GM21390 (cell line): ENCODE measurements at regions not wholly inside any gene's neighbourhood (a gene's known extent, or its start where the extent isn't known, plus 50 kb on each side); places are given as distances from the start of the nearest gene placed in this dataset.
"Not testable (repeated sequence)": the region's sequence is repeated elsewhere in the genome, so short reads cannot be mapped to it uniquely, and the experiment has no call there.

Experiments used
- ATAC-seq: cut with Tn5 transposase; IDR thresholded peaks from one replicate; pipeline ENCODE4 v1.9.1; 2021; ENCODE audit not compliant: unreplicated experiment

GRCh38 chr4:138632856-138633579 lies 382.6 kb upstream of the NOCT start:
- no peak for ATAC-seq

GRCh38 chr4:138630666-138631065 lies 384.9 kb upstream of the NOCT start:
- ATAC-seq = no peak

DNA sequence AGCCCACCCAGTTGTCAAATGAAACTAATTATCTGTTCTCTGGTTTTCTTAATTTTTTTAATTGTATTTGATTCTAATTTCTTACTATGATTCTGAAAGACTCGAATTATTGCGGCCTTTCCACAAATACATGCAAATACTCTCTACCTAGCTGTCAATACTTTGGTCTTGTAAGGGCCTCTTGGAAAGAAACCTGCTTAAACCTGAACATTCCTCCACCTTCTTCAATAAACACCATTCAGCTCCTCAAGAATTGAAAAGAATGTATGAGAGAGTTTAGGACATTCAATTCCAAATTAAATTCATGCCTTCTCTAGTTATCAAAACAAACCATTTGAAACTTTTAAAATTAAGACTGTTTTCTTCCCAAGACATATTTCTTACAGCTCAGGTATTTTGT lies 385.9 kb upstream of the NOCT start:
- ATAC-seq = no peak

DNA sequence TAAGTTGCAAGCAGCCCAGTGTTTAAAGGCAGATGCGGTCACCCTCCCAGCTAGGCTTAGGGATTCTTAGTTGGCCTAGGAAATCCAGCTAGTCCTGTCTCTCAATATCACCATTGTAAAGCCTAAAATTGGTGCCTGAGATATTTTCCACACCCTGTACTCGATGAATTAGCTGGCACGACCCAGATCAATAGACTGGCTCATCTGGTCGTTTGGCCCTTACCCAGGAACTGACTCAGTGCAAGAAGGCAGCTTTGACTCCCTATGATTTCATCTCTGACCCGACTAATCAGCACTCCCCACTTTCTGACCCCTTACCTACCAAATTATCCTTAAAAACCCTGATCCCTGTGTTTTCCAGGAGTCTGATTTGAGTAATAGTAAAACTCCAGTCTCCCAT lies 384.9 kb upstream of the SLC7A11 start:
- no peak for ATAC-seq

DNA sequence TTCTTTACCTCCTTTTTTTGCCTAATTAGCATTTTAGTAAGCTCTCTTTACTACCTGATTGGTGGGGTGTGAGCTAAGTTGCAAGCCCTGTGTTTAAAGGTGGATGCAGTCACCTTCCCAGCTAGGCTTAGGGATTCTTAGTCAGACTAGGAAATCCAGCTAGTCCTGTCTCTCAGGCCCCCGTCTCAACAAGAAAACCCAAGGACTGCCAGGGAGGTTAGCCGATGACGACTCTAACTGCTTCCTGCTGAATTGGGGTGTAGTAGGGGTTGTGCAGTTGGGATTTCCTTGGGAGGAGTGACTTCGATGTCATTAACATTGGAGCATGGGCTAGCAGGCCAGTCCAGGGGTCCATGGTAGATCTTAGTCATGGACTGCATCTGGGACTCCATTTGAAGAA lies 380.2 kb upstream of the SLC7A11 start:
- ATAC-seq = not testable (repeated sequence)

GRCh38 chr4:138616775-138617174 lies 374.6 kb upstream of the SLC7A11 start:
- no peak for ATAC-seq

DNA sequence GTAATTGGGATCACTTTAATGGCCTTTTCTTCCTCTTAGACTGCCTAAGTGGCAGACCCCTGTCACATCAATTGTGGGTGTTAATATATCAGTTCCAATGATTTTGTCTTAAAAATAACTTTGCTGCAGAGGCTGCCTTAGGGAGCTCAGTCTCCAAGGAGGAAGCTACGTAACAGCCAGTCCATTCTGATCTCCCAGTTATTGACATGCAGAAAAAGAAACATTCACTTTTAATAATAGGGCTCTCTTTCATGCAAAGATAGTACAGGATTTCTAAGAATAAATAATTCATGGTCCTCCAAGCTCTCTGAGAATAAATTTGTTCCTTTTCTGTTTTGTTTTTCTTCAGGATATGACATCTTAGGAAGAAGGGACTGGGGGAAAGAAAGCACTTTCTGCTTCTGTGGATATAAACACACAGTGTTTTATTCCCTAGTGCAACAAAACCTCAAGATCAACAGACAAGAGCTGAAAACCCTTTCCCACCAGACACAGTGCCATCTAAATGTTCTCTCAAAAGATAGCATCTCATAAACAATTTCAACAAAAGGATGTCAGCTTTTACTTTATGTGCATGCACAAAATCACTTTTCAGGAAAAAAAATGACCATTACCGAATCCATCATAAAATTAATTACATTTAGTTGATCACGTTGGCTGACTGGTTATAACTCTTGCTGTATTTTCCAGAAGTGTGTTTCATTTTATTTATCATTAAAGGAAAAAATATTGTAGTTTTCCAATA lies 372.4 kb upstream of the SLC7A11 start:
- ATAC-seq = no peak

DNA sequence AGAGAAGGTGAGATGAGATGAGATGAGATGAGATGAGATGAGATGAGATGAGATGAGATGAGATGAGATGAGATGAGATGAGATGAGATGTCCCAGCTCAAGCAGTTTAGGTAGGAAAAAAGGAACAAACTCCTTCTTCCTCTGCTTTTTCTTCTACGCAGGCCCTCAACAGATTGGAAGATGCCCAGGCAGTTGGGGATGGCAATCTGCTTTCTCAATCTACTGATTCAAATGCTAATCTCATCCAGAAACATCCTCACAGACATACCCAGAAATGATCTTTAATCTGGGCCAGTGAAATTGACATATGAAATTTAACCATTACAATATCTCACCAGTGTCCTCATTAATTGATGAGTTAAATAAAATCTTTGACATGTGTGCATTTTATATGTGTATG lies 370.3 kb upstream of the SLC7A11 start:
- ATAC-seq = no peak

- ATAC-seq = no peak
Observed at GRCh38 chr4:138611721-138612120, 369.6 kb upstream of the SLC7A11 start.

- no peak for ATAC-seq
Observed at GRCh38 chr4:138611017-138611416, 368.9 kb upstream of the SLC7A11 start.

DNA sequence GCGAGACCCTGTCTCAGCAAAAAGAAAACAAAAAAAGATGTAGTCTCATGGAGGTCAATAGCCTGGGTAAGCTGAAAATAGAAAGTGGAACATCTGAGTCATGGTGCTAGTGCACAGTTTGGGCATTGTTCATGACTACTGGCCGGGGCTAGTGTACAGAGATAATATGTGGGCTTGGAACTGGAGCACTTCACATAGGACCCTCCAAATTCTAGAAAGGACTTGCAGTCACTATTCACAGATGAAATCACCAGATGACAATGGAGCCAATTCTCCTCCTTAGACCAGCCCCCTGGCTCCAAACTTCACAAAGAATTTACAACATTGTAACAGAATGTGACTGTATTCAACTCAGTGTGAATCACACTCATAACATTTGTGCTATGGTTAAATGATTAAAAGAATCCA lies 367.8 kb upstream of the SLC7A11 start:
- ATAC-seq = peak; percentile 79

DNA sequence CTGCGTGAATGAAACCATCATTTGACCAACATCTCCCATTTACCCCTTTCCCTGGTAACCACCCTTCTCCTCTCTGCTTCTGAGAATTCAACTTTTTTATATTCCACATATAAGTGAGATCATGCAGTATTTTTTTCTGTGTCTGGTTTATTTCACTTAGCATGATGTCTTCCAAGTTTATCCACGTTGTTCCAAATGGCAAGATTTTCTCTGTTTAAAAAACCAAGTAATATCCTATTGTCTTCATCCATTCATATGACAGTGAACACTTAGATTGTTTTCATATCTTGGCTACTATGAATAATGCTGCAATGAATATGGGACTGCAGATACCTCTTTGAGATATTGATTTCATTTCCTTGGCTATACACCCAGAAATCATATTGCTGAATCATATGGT lies 362.4 kb upstream of the SLC7A11 start:
- ATAC-seq = no peak

GRCh38 chr4:138602664-138603063 lies 360.5 kb upstream of the SLC7A11 start:
- no peak for ATAC-seq

DNA sequence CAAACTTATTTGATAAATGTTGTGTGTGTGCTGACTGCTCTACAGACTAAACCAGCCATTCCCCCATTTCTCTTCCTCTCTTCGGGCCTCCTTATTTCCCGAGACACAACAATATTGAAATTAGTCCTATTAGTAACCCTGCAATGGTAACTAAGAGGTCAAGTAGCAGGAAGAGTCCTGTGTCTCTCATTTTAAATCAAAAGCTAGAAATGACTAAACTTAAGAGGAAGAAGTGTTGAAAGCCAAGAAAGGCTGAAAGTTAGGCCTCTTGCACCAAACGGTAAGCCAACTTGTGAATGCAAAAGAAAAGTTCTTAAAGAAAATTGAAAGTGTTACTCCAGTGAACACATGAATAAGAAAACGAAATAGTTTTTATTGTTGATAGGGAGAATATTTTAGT lies 357.8 kb upstream of the SLC7A11 start:
- ATAC-seq = no peak

GRCh38 chr4:138598226-138598625 lies 356.1 kb upstream of the SLC7A11 start:
- no peak for ATAC-seq

- no peak for ATAC-seq
Observed at GRCh38 chr4:138596896-138597295, 354.7 kb upstream of the SLC7A11 start.

DNA sequence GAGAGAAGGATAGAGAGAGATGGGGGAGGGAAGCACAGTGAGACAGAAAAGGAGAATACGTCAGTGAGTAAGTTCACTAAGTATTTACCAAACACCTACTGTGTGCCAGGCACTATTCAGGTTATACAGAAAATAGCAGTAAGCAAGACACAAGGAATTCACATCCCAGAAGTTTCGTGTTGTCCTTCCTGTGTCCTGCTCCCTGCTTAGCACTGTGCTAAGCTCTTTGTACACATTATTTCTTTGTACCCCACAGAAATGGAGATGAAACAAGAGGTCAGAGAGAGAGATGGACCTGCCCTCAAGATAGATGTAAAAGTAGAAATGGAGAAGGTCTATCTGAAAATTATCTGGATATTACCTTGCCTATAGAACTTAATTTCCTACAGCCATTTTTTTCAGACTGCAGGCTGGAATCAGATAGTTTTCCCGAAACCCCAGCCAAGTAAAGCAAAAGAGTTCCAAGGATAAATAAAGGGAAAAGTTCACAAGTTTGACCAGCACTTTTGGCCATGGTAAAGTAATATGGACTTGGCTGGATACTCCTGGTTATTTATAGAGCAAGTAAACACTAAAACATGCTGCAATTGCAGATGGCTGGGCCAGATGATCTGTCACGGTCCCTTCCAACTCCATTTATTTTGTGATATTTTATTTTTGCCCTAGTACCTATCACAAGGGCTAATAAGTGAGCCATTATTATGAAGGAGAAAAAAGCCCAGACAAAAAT lies 353.7 kb upstream of the SLC7A11 start:
- no peak for ATAC-seq

- no peak for ATAC-seq
Observed at GRCh38 chr4:138595171-138595570, 353.0 kb upstream of the SLC7A11 start.

- ATAC-seq = no peak
Observed at GRCh38 chr4:138592796-138593195, 350.6 kb upstream of the SLC7A11 start.

- ATAC-seq = no peak
Observed at GRCh38 chr4:138591808-138592207, 349.7 kb upstream of the SLC7A11 start.

GRCh38 chr4:138588501-138588900 lies 346.4 kb upstream of the SLC7A11 start:
- ATAC-seq = no peak

DNA sequence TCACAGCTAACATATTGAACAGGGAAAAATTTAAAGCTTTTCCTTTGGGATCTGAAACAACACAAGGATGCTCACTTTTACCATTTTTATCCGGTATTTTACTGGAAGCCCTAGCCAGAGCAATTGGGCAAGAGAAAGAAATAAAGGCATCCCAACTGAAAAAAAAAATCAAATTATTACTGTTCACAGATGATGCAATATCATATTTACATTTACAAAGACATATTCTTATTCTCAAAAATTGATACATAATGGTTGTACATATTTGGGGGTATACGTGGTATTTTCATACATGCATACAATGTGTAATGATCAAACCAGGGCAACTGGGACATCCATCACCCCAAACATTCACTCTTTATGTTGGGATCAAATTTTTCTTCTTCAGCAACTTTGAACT lies 337.0 kb upstream of the SLC7A11 start:
- ATAC-seq = no peak
